DMS153 (cell line): ENCODE measurements at regions not wholly inside any gene's neighbourhood (a gene's known extent, or its start where the extent isn't known, plus 50 kb on each side); places are given as distances from the start of the nearest gene placed in this dataset.

Experiments used
- DNase-seq: peaks from one replicate; lab custom pipeline; 2025; lab: John Stamatoyannopoulos, UW

- DNase-seq: peak; percentile 12
Observed at GRCh38 chr9:106613250-106613737, 249.7 kb upstream of the ZNF462 start.

GRCh38 chr9:106615118-106615889 lies 247.7 kb upstream of the ZNF462 start:
- DNase-seq: no peak

GRCh38 chr9:106616026-106616425 lies 246.9 kb upstream of the ZNF462 start:
- DNase-seq: no peak

- DNase-seq: no peak
Observed at GRCh38 chr9:106616851-106617345, 246.1 kb upstream of the ZNF462 start.

GRCh38 chr9:106619211-106619610 lies 243.8 kb upstream of the ZNF462 start:
- no peak for DNase-seq

- DNase-seq: no peak
Observed at GRCh38 chr9:106620081-106620480, 242.9 kb upstream of the ZNF462 start.

- DNase-seq: no peak
Observed at GRCh38 chr9:106620866-106621265, 242.1 kb upstream of the ZNF462 start.

- DNase-seq: no peak
Observed at GRCh38 chr9:106621313-106622163, 241.4 kb upstream of the ZNF462 start.

GRCh38 chr9:106622164-106622487 lies 240.8 kb upstream of the ZNF462 start:
- DNase-seq: no peak

GRCh38 chr9:106623558-106623957 lies 239.4 kb upstream of the ZNF462 start:
- no peak for DNase-seq

GRCh38 chr9:106625259-106625789 lies 237.6 kb upstream of the ZNF462 start:
- DNase-seq: no peak

- DNase-seq: no peak
Observed at GRCh38 chr9:106626936-106627335, 236.0 kb upstream of the ZNF462 start.

- DNase-seq: no peak
Observed at GRCh38 chr9:106632621-106633020, 230.3 kb upstream of the ZNF462 start.

- no peak for DNase-seq
Observed at GRCh38 chr9:106634183-106634582, 228.8 kb upstream of the ZNF462 start.

- DNase-seq: no peak
Observed at GRCh38 chr9:106634641-106635040, 228.3 kb upstream of the ZNF462 start.

- no peak for DNase-seq
Observed at GRCh38 chr9:106637486-106637885, 225.5 kb upstream of the ZNF462 start.

- no peak for DNase-seq
Observed at GRCh38 chr9:106639873-106640568, 222.9 kb upstream of the ZNF462 start.

GRCh38 chr9:106643211-106643930 lies 219.6 kb upstream of the ZNF462 start:
- DNase-seq: no peak

GRCh38 chr9:106644661-106645060 lies 218.3 kb upstream of the ZNF462 start:
- DNase-seq: no peak

- DNase-seq: no peak
Observed at GRCh38 chr9:106648799-106649198, 214.2 kb upstream of the ZNF462 start.

GRCh38 chr9:106649664-106650063 lies 213.3 kb upstream of the ZNF462 start:
- DNase-seq: no peak
